A673 (cell line): ENCODE measurements at regions not wholly inside any gene's neighbourhood (a gene's known extent, or its start where the extent isn't known, plus 50 kb on each side); places are given as distances from the start of the nearest gene placed in this dataset.

ENCODE experiments used
- BruUV-seq: library from RNA; stranded (reverse); fragments of 400-500 nt; replicated peaks from 2 replicates; lab custom pipeline; 2021; lab: Mats Ljungman, UMichigan
- CTCF ChIA-PET: fragments of 300-600 bp; sonication (Branson Sonifier 250); formaldehyde crosslinking; loops from one replicate; lab custom pipeline; 2022; ENCODE audit warnings: antibody characterized with exemption; lab: Charles Lee
- POLR2A ChIA-PET: fragments of 300-600 bp; sonication (Branson Sonifier 250); formaldehyde crosslinking; loops from one replicate; lab custom pipeline; 2022; ENCODE audit warnings: antibody characterized with exemption; ENCODE audit not compliant: low non-redundant PET; lab: Charles Lee
- DNase-seq: peaks from one replicate; pipeline ENCODE4 v3.0.0-alpha.2; 2015; ENCODE audit warnings: low spot score
- H3K27ac ChIP-seq: fragments of 200-600 bp; sonication (generic); 2 replicates; pipeline ENCODE4 v1.5.1; 2016; ENCODE audit warnings: mixed run types, low read depth, mild to moderate bottlenecking, mixed read lengths, antibody characterized with exemption, low read length; ENCODE audit not compliant: poor library complexity, severe bottlenecking
- H3K27me3 ChIP-seq: fragments of 200-600 bp; sonication (generic); replicated peaks from 2 replicates; pipeline ENCODE4 v1.6.1; 2017; ENCODE audit warnings: mixed run types, low read depth, mild to moderate bottlenecking, mixed read lengths, antibody characterized with exemption, low read length; ENCODE audit not compliant: insufficient read depth, poor library complexity
- H3K36me3 ChIP-seq: fragments of 200-600 bp; sonication (generic); 2 replicates; pipeline ENCODE4 v1.6.1; 2016; ENCODE audit warnings: mixed run types, mild to moderate bottlenecking, mixed read lengths, antibody characterized with exemption, low read length; ENCODE audit not compliant: insufficient read depth, poor library complexity, severe bottlenecking
- H3K4me1 ChIP-seq: fragments of 200-600 bp; sonication (generic); 2 replicates; pipeline ENCODE4 v1.6.1; 2017; ENCODE audit warnings: mixed run types, mild to moderate bottlenecking, mixed read lengths, antibody characterized with exemption, low read length; ENCODE audit not compliant: insufficient read depth, poor library complexity, severe bottlenecking
- H3K4me3 ChIP-seq: fragments of 200-600 bp; sonication (generic); 2 replicates; pipeline ENCODE4 v1.5.1; 2016; ENCODE audit warnings: low read depth, mixed run types, mild to moderate bottlenecking, mixed read lengths, low read length; ENCODE audit not compliant: poor library complexity, severe bottlenecking
- H3K9me3 ChIP-seq: fragments of 200-600 bp; sonication (generic); 2 replicates; pipeline ENCODE4 v1.6.1; 2016; ENCODE audit warnings: mixed run types, low read depth, mild to moderate bottlenecking, mixed read lengths, antibody characterized with exemption, low read length; ENCODE audit not compliant: poor library complexity, severe bottlenecking
- CTCF ChIP-seq: fragments of 300-800, 200-600 bp; sonication (generic); conservative IDR thresholded peaks from 2 replicates; pipeline ENCODE4 v1.5.1; 2017; ENCODE audit warnings: low read depth, mild to moderate bottlenecking, antibody characterized with exemption, low read length, moderate library complexity, mixed read lengths
- EZH2 ChIP-seq: fragments of 200-600 bp; sonication (generic); IDR thresholded peaks from 2 replicates; pipeline ENCODE4 v1.6.1; 2017; ENCODE audit warnings: borderline replicate concordance, low read depth, mild to moderate bottlenecking, mixed read lengths, antibody characterized with exemption, low read length; ENCODE audit not compliant: poor library complexity, severe bottlenecking
- intact Hi-C: fragments of 100-400 bp; cut with micrococcal nuclease; formaldehyde crosslinking; loops from one replicate; pipeline ENCODE4 v1.10.0; 2022; ENCODE audit not compliant: unreplicated experiment

GRCh38 chr9:135004772-135005171 lies 82.7 kb upstream of the OLFM1 start:
- ChIA-PET POLR2A (no interaction called here), CTCF (no interaction called here)
- peaks cover 20% of the 10 kb centered on the region for H3K9me3 ChIP-seq
- TF ChIP-seq EZH2 (no peak), CTCF (no peak)
- H3K27ac ChIP-seq, result no peak overlapping the region
- no TSS peak for BruUV-seq
- intact Hi-C loops, result no loop called here
- no peak overlapping the region for H3K4me3 ChIP-seq
- H3K27me3 ChIP-seq, result no peaks in the 10 kb centered on the region
- H3K4me1 ChIP-seq, result no peaks in the 10 kb centered on the region
- no peak for DNase-seq
- H3K36me3 ChIP-seq, result no peaks in the 10 kb centered on the region

GRCh38 chr9:135006911-135007570 lies 80.4 kb upstream of the OLFM1 start:
- intact Hi-C loops, result no loop called here
- BruUV-seq, result no TSS peak
- ChIA-PET POLR2A (no interaction called here), CTCF (no interaction called here)
- H3K9me3 ChIP-seq, result no peaks in the 10 kb centered on the region
- DNase-seq, result no peak
- H3K4me1 ChIP-seq, result no peaks in the 10 kb centered on the region
- no peak overlapping the region for H3K4me3 ChIP-seq
- TF ChIP-seq CTCF, result no peak
- H3K27ac ChIP-seq, result no peak overlapping the region
- no peaks in the 10 kb centered on the region for H3K36me3 ChIP-seq
- H3K27me3 ChIP-seq, result no peaks in the 10 kb centered on the region

GRCh38 chr9:135007601-135008000 lies 79.9 kb upstream of the OLFM1 start:
- no peak for DNase-seq

More at GRCh38 chr9:135007601-135008000, 79.9 kb upstream of the OLFM1 start:
- intact Hi-C loops, result no loop called here
- TF ChIP-seq CTCF (no peak), EZH2 (no peak)
- no TSS peak for BruUV-seq
- no peak overlapping the region for H3K4me3 ChIP-seq
- H3K36me3 ChIP-seq, result no peaks in the 10 kb centered on the region
- no peak overlapping the region for H3K27ac ChIP-seq
- no peaks in the 10 kb centered on the region for H3K9me3 ChIP-seq
- no peaks in the 10 kb centered on the region for H3K27me3 ChIP-seq
- CTCF ChIA-PET, result no interaction called here
- POLR2A ChIA-PET, result no interaction called here
- H3K4me1 ChIP-seq, result no peaks in the 10 kb centered on the region
